ENCODE measurements at regions not wholly inside any gene's neighbourhood (a gene's known extent, or its start where the extent isn't known, plus 50 kb on each side); places are given as distances from the start of the nearest gene placed in this dataset.

GRCh38 chr17:77466140-77466539, 325.4 kb downstream of the SEC14L1 start:
- H3K27ac Mint-ChIP-seq = peak overlapping the region; percentile 100
- H3K4me3 Mint-ChIP-seq = peak overlapping the region; percentile 76
- TF ChIP-seq PRDM15 (CRISPR knock-in tag; IDR thresholded peaks at IDR 0.05) (no peak), ZNF281 (CRISPR knock-in tag; IDR thresholded peaks at IDR 0.05) (0 out of 2 replicates have a peak, but pooled peaks have one; percentile 47), ZNF317 (CRISPR knock-in tag; IDR thresholded peaks at IDR 0.05; ENCODE audit: borderline replicate concordance, low read depth) (no peak), ZNF423 (CRISPR knock-in tag; IDR thresholded peaks at IDR 0.05) (peak; percentile 63; the same call in 1 of the 2 replicates), MLX (CRISPR knock-in tag; IDR thresholded peaks at IDR 0.05) (no peak), CDX4 (CRISPR knock-in tag; IDR thresholded peaks at IDR 0.05; ENCODE audit: borderline replicate concordance) (no peak), TEAD1 (CRISPR knock-in tag; IDR thresholded peaks at IDR 0.05) (peak; percentile 60), MAX (CRISPR knock-in tag; IDR thresholded peaks at IDR 0.05) (peak; percentile 63; the same call in 1 of the 2 replicates), CBFB (CRISPR knock-in tag; IDR thresholded peaks at IDR 0.05; ENCODE audit: low read depth) (no peak), ETV6 (CRISPR knock-in tag; IDR thresholded peaks at IDR 0.05) (peak; percentile 84; the same call in 1 of the 2 replicates), AFF4 (CRISPR knock-in tag; IDR thresholded peaks at IDR 0.05; ENCODE audit: borderline replicate concordance) (0 out of 2 replicates have a peak, but pooled peaks have one; percentile 29), USF2 (CRISPR knock-in tag; IDR thresholded peaks at IDR 0.05) (0 out of 2 replicates have a peak, but pooled peaks have one; percentile 6), GTF2I (CRISPR knock-in tag; conservative IDR thresholded peaks at IDR 0.05) (no peak), SP1 (CRISPR knock-in tag; conservative IDR thresholded peaks at IDR 0.05) (peak; percentile 63), ZNF219 (CRISPR knock-in tag; IDR thresholded peaks at IDR 0.05; ENCODE audit: borderline replicate concordance) (peak; percentile 72; the same call in 1 of the 2 replicates), ZBTB43 (CRISPR knock-in tag; IDR thresholded peaks at IDR 0.05) (peak; percentile 80; the same call in 1 of the 2 replicates)
- CTCF ChIA-PET = interaction anchor here (0.6 to 2.5 kb wide), 8 partner anchors 12 to 94 kb away, joined by 3 to 36 read pairs (median 3); no protein-coding TSS in a partner anchor
- H3K4me1 Mint-ChIP-seq = peaks cover 70% of the 10 kb centered on the region
- H3K27me3 Mint-ChIP-seq (ENCODE audit: low read depth) = no peaks in the 10 kb centered on the region
- POLR2A ChIA-PET = interaction anchor here (0.6 to 1.8 kb wide), 7 partner anchors 15 to 586 kb away, joined by 3 to 14 read pairs (median 3); no protein-coding TSS in a partner anchor
- H3K36me3 Mint-ChIP-seq = peaks cover 29% of the 10 kb centered on the region
- ATAC-seq (peak; percentile 91), DNase-seq (ENCODE audit: low spot score) (peak; percentile 87)
- peaks cover 5% of the 10 kb centered on the region for H3K9me3 Mint-ChIP-seq

Measured in WTC11 (cell line).